ENCODE measurements at regions not wholly inside any gene's neighbourhood (a gene's known extent, or its start where the extent isn't known, plus 50 kb on each side); places are given as distances from the start of the nearest gene placed in this dataset.
"Not testable (repeated sequence)": the region's sequence is repeated elsewhere in the genome, so short reads cannot be mapped to it uniquely, and the experiment has no call there.

- Histone ChIP-seq H3K4me1 (ENCODE audit: control insufficient read depth, insufficient read depth, low read length) (no peaks in the 10 kb centered on the region; the same call in 1 of the 2 replicates), H3K36me3 (ENCODE audit: control insufficient read depth, insufficient read depth, low read length) (no peaks in the 10 kb centered on the region), H3K9ac (ENCODE audit: low read length) (no peak overlapping the region), H3K4me3 (ENCODE audit: low read depth, low read length) (no peak overlapping the region), H3K9me3 (ENCODE audit: control insufficient read depth, insufficient read depth, low read depth, low read length) (no peaks in the 10 kb centered on the region), H3K27ac (ENCODE audit: low read depth, low read length) (no peak overlapping the region), H3K27me3 (ENCODE audit: control insufficient read depth, insufficient read depth, low read length) (no peaks in the 10 kb centered on the region)
Observed at GRCh38 chr21:15667819-15668218, 62.0 kb upstream of the USP25 start.

- Histone ChIP-seq H3K27ac (ENCODE audit: low read depth, low read length) (no peak overlapping the region), H3K9ac (ENCODE audit: low read length) (no peak overlapping the region), H3K4me3 (ENCODE audit: low read depth, low read length) (no peak overlapping the region), H3K27me3 (ENCODE audit: control insufficient read depth, insufficient read depth, low read length) (no peaks in the 10 kb centered on the region), H3K4me1 (ENCODE audit: control insufficient read depth, insufficient read depth, low read length) (no peaks in the 10 kb centered on the region; the same call in 1 of the 2 replicates), H3K36me3 (ENCODE audit: control insufficient read depth, insufficient read depth, low read length) (no peaks in the 10 kb centered on the region), H3K9me3 (ENCODE audit: control insufficient read depth, insufficient read depth, low read depth, low read length) (no peaks in the 10 kb centered on the region)
Observed at GRCh38 chr21:15669247-15669646, 60.5 kb upstream of the USP25 start.

- H3K4me1 ChIP-seq (ENCODE audit: control insufficient read depth, insufficient read depth, low read length), result no peaks in the 10 kb centered on the region; the same call in 1 of the 2 replicates
- H3K9ac ChIP-seq (ENCODE audit: low read length), result no peak overlapping the region
- H3K27ac ChIP-seq (ENCODE audit: low read depth, low read length), result no peak overlapping the region
- no peak overlapping the region for H3K4me3 ChIP-seq (ENCODE audit: low read depth, low read length)
- H3K9me3 ChIP-seq (ENCODE audit: control insufficient read depth, insufficient read depth, low read depth, low read length), result no peaks in the 10 kb centered on the region
- no peaks in the 10 kb centered on the region for H3K27me3 ChIP-seq (ENCODE audit: control insufficient read depth, insufficient read depth, low read length)
- H3K36me3 ChIP-seq (ENCODE audit: control insufficient read depth, insufficient read depth, low read length), result no peaks in the 10 kb centered on the region
Observed at GRCh38 chr21:15671188-15671587, 58.6 kb upstream of the USP25 start.

GRCh38 chr21:15672578-15672977, 57.2 kb upstream of the USP25 start:
- not testable (repeated sequence) for H3K4me1 ChIP-seq (ENCODE audit: control insufficient read depth, insufficient read depth, low read length); H3K27ac ChIP-seq (ENCODE audit: low read depth, low read length); H3K9ac ChIP-seq (ENCODE audit: low read length); H3K27me3 ChIP-seq (ENCODE audit: control insufficient read depth, insufficient read depth, low read length); H3K36me3 ChIP-seq (ENCODE audit: control insufficient read depth, insufficient read depth, low read length); H3K4me3 ChIP-seq (ENCODE audit: low read depth, low read length); H3K9me3 ChIP-seq (ENCODE audit: control insufficient read depth, insufficient read depth, low read depth, low read length)

GRCh38 chr21:15676935-15677334, 52.8 kb upstream of the USP25 start:
- no peak overlapping the region for H3K4me3 ChIP-seq (ENCODE audit: low read depth, low read length)
- no peaks in the 10 kb centered on the region for H3K36me3 ChIP-seq (ENCODE audit: control insufficient read depth, insufficient read depth, low read length)
- no peak overlapping the region for H3K27ac ChIP-seq (ENCODE audit: low read depth, low read length)
- H3K27me3 ChIP-seq (ENCODE audit: control insufficient read depth, insufficient read depth, low read length), result no peaks in the 10 kb centered on the region
- no peaks in the 10 kb centered on the region for H3K4me1 ChIP-seq (ENCODE audit: control insufficient read depth, insufficient read depth, low read length)
- no peak overlapping the region for H3K9ac ChIP-seq (ENCODE audit: low read length)
- H3K9me3 ChIP-seq (ENCODE audit: control insufficient read depth, insufficient read depth, low read depth, low read length), result peaks cover 3% of the 10 kb centered on the region; the same call in 1 of the 2 replicates

GRCh38 chr21:15679630-15680029, 50.2 kb upstream of the USP25 start:
- Histone ChIP-seq H3K9ac (ENCODE audit: low read length) (no peak overlapping the region), H3K36me3 (ENCODE audit: control insufficient read depth, insufficient read depth, low read length) (no peaks in the 10 kb centered on the region), H3K9me3 (ENCODE audit: control insufficient read depth, insufficient read depth, low read depth, low read length) (peaks cover 3% of the 10 kb centered on the region; the same call in 1 of the 2 replicates), H3K27ac (ENCODE audit: low read depth, low read length) (no peak overlapping the region), H3K27me3 (ENCODE audit: control insufficient read depth, insufficient read depth, low read length) (no peaks in the 10 kb centered on the region), H3K4me3 (ENCODE audit: low read depth, low read length) (no peak overlapping the region), H3K4me1 (ENCODE audit: control insufficient read depth, insufficient read depth, low read length) (no peaks in the 10 kb centered on the region)
